Trophoblast cell (in vitro differentiated cells and primary cell): ENCODE measurements at regions not wholly inside any gene's neighbourhood (a gene's known extent, or its start where the extent isn't known, plus 50 kb on each side); places are given as distances from the start of the nearest gene placed in this dataset.
"Not testable (repeated sequence)": the region's sequence is repeated elsewhere in the genome, so short reads cannot be mapped to it uniquely, and the experiment has no call there.

ENCODE experiments used
- DNase-seq, 2 donors: peaks; one replicate each; pipeline ENCODE4 v3.0.0-alpha.2; 2016
- H2AFZ ChIP-seq: 2 replicates; pipeline ENCODE4 v1.6.1; 2013; ENCODE audit warnings: low read length, moderate library complexity, mild to moderate bottlenecking; ENCODE audit not compliant: insufficient read depth, poor library complexity
- H2AK5ac ChIP-seq: 2 replicates; pipeline ENCODE4 v1.6.1; 2013; ENCODE audit warnings: mild to moderate bottlenecking, low read length
- H2BK120ac ChIP-seq: 2 replicates; pipeline ENCODE4 v1.6.1; 2013; ENCODE audit warnings: low read length, mild to moderate bottlenecking, moderate library complexity; ENCODE audit not compliant: insufficient read depth, poor library complexity
- H2BK12ac ChIP-seq: 2 replicates; pipeline ENCODE4 v1.6.1; 2013; ENCODE audit warnings: mild to moderate bottlenecking, low read length, moderate library complexity
- H2BK5ac ChIP-seq: 2 replicates; pipeline ENCODE4 v1.6.1; 2013; ENCODE audit warnings: low read length, low read depth, moderate library complexity, mild to moderate bottlenecking; ENCODE audit not compliant: poor library complexity
- H3K14ac ChIP-seq: 2 replicates; pipeline ENCODE4 v1.6.1; 2013; ENCODE audit warnings: mild to moderate bottlenecking, low read length
- H3K18ac ChIP-seq: 2 replicates; pipeline ENCODE4 v1.6.1; 2013; ENCODE audit warnings: mild to moderate bottlenecking, low read length
- H3K23ac ChIP-seq: 2 replicates; pipeline ENCODE4 v1.6.1; 2013; ENCODE audit warnings: low read length
- H3K27ac ChIP-seq: 2 replicates; pipeline ENCODE4 v1.5.1; 2013; ENCODE audit warnings: low read depth, mild to moderate bottlenecking, inconsistent platforms, low read length, moderate library complexity
- H3K27me3 ChIP-seq: 2 replicates; pipeline ENCODE4 v1.6.1; 2013; ENCODE audit warnings: inconsistent platforms, mild to moderate bottlenecking, low read length, moderate library complexity; ENCODE audit not compliant: insufficient read depth
- H3K36me3 ChIP-seq, 2 experiments: 1 replicate in 1 of 2; 2 replicates in 1 of 2; pipeline ENCODE4 v1.6.1; 2013; ENCODE audit warnings: low read length in 2 of 2, mild to moderate bottlenecking in 2 of 2, moderate library complexity in 1 of 2; ENCODE audit not compliant: insufficient read depth in 2 of 2, control insufficient read depth in 1 of 2
- H3K4ac ChIP-seq: 2 replicates; pipeline ENCODE4 v1.6.1; 2013; ENCODE audit warnings: low read depth, mild to moderate bottlenecking, low read length, moderate library complexity
- H3K4me1 ChIP-seq, 2 experiments: 1 replicate in 1 of 2; 2 replicates in 1 of 2; pipeline ENCODE4 v1.6.1; 2013; ENCODE audit warnings: low read length in 2 of 2, mild to moderate bottlenecking in 2 of 2, moderate library complexity in 1 of 2; ENCODE audit not compliant: insufficient read depth in 2 of 2, control insufficient read depth in 1 of 2
- H3K4me2 ChIP-seq: 2 replicates; pipeline ENCODE4 v1.6.1; 2013; ENCODE audit warnings: inconsistent platforms, mild to moderate bottlenecking, low read length, moderate library complexity
- H3K4me3 ChIP-seq: 2 replicates; pipeline ENCODE4 v1.5.1; 2013; ENCODE audit warnings: mild to moderate bottlenecking, low read depth, low read length, inconsistent platforms
- H3K79me1 ChIP-seq: one replicate; pipeline ENCODE4 v1.6.1; 2013; ENCODE audit warnings: low read length
- H3K79me2 ChIP-seq: 2 replicates; pipeline ENCODE4 v1.6.1; 2013; ENCODE audit warnings: low read length, mild to moderate bottlenecking; ENCODE audit not compliant: control insufficient read depth, insufficient read depth, poor library complexity
- H3K9ac ChIP-seq: 2 replicates; pipeline ENCODE4 v1.6.1; 2013; ENCODE audit warnings: mild to moderate bottlenecking, low read length
- H3K9me3 ChIP-seq: 2 replicates; pipeline ENCODE4 v1.6.1; 2013; ENCODE audit warnings: low read depth, mild to moderate bottlenecking, control low read depth, inconsistent platforms, low read length; ENCODE audit not compliant: insufficient read depth
- H4K12ac ChIP-seq: 2 replicates; pipeline ENCODE4 v1.6.1; 2013; ENCODE audit warnings: low read depth, mild to moderate bottlenecking, low read length, moderate library complexity
- H4K8ac ChIP-seq: 2 replicates; pipeline ENCODE4 v1.6.1; 2013; ENCODE audit warnings: low read depth, mild to moderate bottlenecking, low read length, moderate library complexity
- H4K91ac ChIP-seq: one replicate; pipeline ENCODE4 v1.6.1; 2013; ENCODE audit warnings: low read depth, mild to moderate bottlenecking, low read length, moderate library complexity
- WGBS: extraction: QIAGEN DNeasy Blood & Tissue Kit; methylation state at CpG from one replicate; pipeline ENCODE4 v1.1.7; 2013; ENCODE audit warnings: missing lambda C conversion rate; ENCODE audit not compliant: insufficient read length, insufficient coverage; ENCODE audit errors: extremely low coverage; 5-methylcytosine and 5-hydroxymethylcytosine counted together

GRCh38 chr2:58698620-58699019, 457.5 kb upstream of the FANCL start:
- no peak overlapping the region for H2BK5ac ChIP-seq
- no peak overlapping the region for H3K18ac ChIP-seq
- no peaks in the 10 kb centered on the region for H3K9me3 ChIP-seq
- no peak overlapping the region for H3K27ac ChIP-seq
- H3K27me3 ChIP-seq = no peaks in the 10 kb centered on the region
- no peak overlapping the region for H4K8ac ChIP-seq
- H3K4me1 ChIP-seq = peaks cover 0 to 2% of the 10 kb centered on the region in 2 experiments
- H2BK12ac ChIP-seq = no peak overlapping the region
- H3K79me2 ChIP-seq = no peaks in the 10 kb centered on the region
- no peak overlapping the region for H3K4ac ChIP-seq
- peaks cover 2% of the 10 kb centered on the region for H3K79me1 ChIP-seq
- H4K91ac ChIP-seq = no peak overlapping the region
- no peak overlapping the region for H2AK5ac ChIP-seq
- H3K23ac ChIP-seq = no peak overlapping the region
- no peak overlapping the region for H2AFZ ChIP-seq
- no peak overlapping the region for H3K9ac ChIP-seq
- DNase-seq = no peak
- H3K36me3 ChIP-seq = no peaks in the 10 kb centered on the region
- no peak overlapping the region for H3K4me2 ChIP-seq
- no peak overlapping the region for H3K14ac ChIP-seq
- no peak overlapping the region for H2BK120ac ChIP-seq
- H3K4me3 ChIP-seq = no peak overlapping the region
- no peak overlapping the region for H4K12ac ChIP-seq
- no CpG with 5 or more reads among the region's 4 CpGs for WGBS

- H2BK5ac ChIP-seq, H4K91ac ChIP-seq, H3K79me2 ChIP-seq, H2AFZ ChIP-seq, H4K12ac ChIP-seq, H3K14ac ChIP-seq, H2AK5ac ChIP-seq, H3K27me3 ChIP-seq, H3K4me3 ChIP-seq, H3K27ac ChIP-seq, DNase-seq, H3K4ac ChIP-seq, H3K79me1 ChIP-seq, H3K18ac ChIP-seq, H2BK12ac ChIP-seq, H3K9ac ChIP-seq, H2BK120ac ChIP-seq, H3K9me3 ChIP-seq, H3K36me3 ChIP-seq, H4K8ac ChIP-seq, H3K4me1 ChIP-seq, H3K23ac ChIP-seq, H3K4me2 ChIP-seq: not testable (repeated sequence)
- no CpG with 5 or more reads among the region's 2 CpGs for WGBS
Observed at GRCh38 chr2:58694114-58694513, 453.0 kb upstream of the FANCL start.

GRCh38 chr2:58691041-58691440, 449.9 kb upstream of the FANCL start:
- H3K4me1 ChIP-seq, H2BK120ac ChIP-seq, H3K4ac ChIP-seq, H3K79me2 ChIP-seq, H4K91ac ChIP-seq, H3K9ac ChIP-seq, H3K14ac ChIP-seq, H4K12ac ChIP-seq, H2BK5ac ChIP-seq, H4K8ac ChIP-seq, H2BK12ac ChIP-seq, H3K9me3 ChIP-seq, H3K4me2 ChIP-seq, H3K27ac ChIP-seq, H3K18ac ChIP-seq, H2AFZ ChIP-seq, H3K27me3 ChIP-seq, H3K36me3 ChIP-seq, H3K79me1 ChIP-seq, H3K23ac ChIP-seq, H3K4me3 ChIP-seq, DNase-seq, H2AK5ac ChIP-seq: not testable (repeated sequence)
- WGBS = no CpG with 5 or more reads among the region's 2 CpGs

- Histone ChIP-seq H3K4me1 (no peaks in the 10 kb centered on the region), H3K9me3 (no peaks in the 10 kb centered on the region), H3K14ac (no peak overlapping the region), H3K4me2 (no peak overlapping the region), H2AK5ac (no peak overlapping the region), H3K79me1 (no peaks in the 10 kb centered on the region), H2BK120ac (no peak overlapping the region), H3K4ac (no peak overlapping the region), H2BK5ac (no peak overlapping the region), H3K18ac (no peak overlapping the region), H3K27ac (no peak overlapping the region), H3K23ac (no peak overlapping the region), H3K4me3 (no peak overlapping the region), H3K27me3 (no peaks in the 10 kb centered on the region), H4K8ac (no peak overlapping the region), H2AFZ (no peak overlapping the region), H4K12ac (no peak overlapping the region), H2BK12ac (no peak overlapping the region), H3K36me3 (no peaks in the 10 kb centered on the region), H3K9ac (no peak overlapping the region), H4K91ac (no peak overlapping the region), H3K79me2 (no peaks in the 10 kb centered on the region)
- WGBS = no CpG with 5 or more reads among the region's 4 CpGs
- DNase-seq = no peak
Observed at GRCh38 chr2:58688813-58689212, 447.7 kb upstream of the FANCL start.
